HepG2 (cell line): ENCODE measurements at regions not wholly inside any gene's neighbourhood (a gene's known extent, or its start where the extent isn't known, plus 50 kb on each side); places are given as distances from the start of the nearest gene placed in this dataset.

Experiments
- ATAC-seq: fragments of 200-7000 bp; cut with Tn5 transposase; 3 replicates; pipeline ENCODE4 v1.9.1; 2020; ENCODE audit warnings: mild to moderate bottlenecking, moderate library complexity
- BruUV-seq: library from RNA; stranded (reverse); fragments of 400-500 nt; replicated peaks from 2 replicates; lab custom pipeline; 2021; lab: Mats Ljungman, UMichigan
- CTCF ChIA-PET: fragments of 300-600 bp; formaldehyde crosslinking; extraction: SDS; loops from one replicate; lab custom pipeline; 2021; ENCODE audit warnings: low total read pairs, inconsistent platforms, low intra/inter-chr PET ratio; lab: Yijun Ruan, JAX
- POLR2A ChIA-PET: fragments of 350-600 bp; sonication (Branson Sonifier 250); formaldehyde crosslinking; loops from one replicate; lab custom pipeline; 2020; ENCODE audit warnings: antibody characterized with exemption, inconsistent platforms; lab: Yijun Ruan, JAX
- DNase-seq: peaks from one replicate; pipeline ENCODE4 v3.0.0-alpha.2; 2015; ENCODE audit warnings: low spot score
- FAIRE-seq: peaks from 3 replicates; lab custom pipeline; 2011; peaks lifted over from hg19 to GRCh38; lab: Jason Lieb, UNC
- H2AFZ ChIP-seq: one replicate; pipeline ENCODE4 v1.6.1; 2011; ENCODE audit warnings: low read length, inconsistent platforms
- H3K27ac ChIP-seq: fragments of 300-600 bp; 3 replicates; pipeline ENCODE4 v1.8.0; 2011; ENCODE audit warnings: mixed run types, mild to moderate bottlenecking, mixed read lengths, low read length, inconsistent platforms; ENCODE audit not compliant: insufficient read depth; ENCODE audit errors: extremely low read length
- H3K27me3 ChIP-seq, 2 experiments: fragments of 200-600 bp in 1 of 2; 2 replicates in 1 of 2; 3 replicates in 1 of 2; pipeline versions ENCODE4 v1.6.0 to v1.8.0; 2011; ENCODE audit warnings: low read length in 2 of 2, mild to moderate bottlenecking in 2 of 2, moderate library complexity in 2 of 2, inconsistent platforms in 1 of 2; ENCODE audit not compliant: insufficient read depth in 2 of 2, control insufficient read depth in 1 of 2
- H3K36me3 ChIP-seq, 2 experiments: fragments of 200-600 bp in 1 of 2; replicated peaks in 1 of 2; 2 replicates in 1 of 2; 3 replicates in 1 of 2; pipeline versions ENCODE4 v1.5.1 to v1.8.0; 2011; ENCODE audit warnings: low read length in 2 of 2, inconsistent platforms in 1 of 2; ENCODE audit not compliant: insufficient read depth in 2 of 2, control insufficient read depth in 1 of 2
- H3K4me1 ChIP-seq: 2 replicates; pipeline ENCODE4 v1.5.1; 2012; ENCODE audit warnings: low read length, inconsistent platforms; ENCODE audit not compliant: insufficient read depth
- H3K4me2 ChIP-seq: 2 replicates; pipeline ENCODE4 v1.6.0; 2011; ENCODE audit warnings: low read depth, low read length, inconsistent platforms
- H3K4me3 ChIP-seq, 3 experiments: fragments of 200-600 bp in 1 of 3; sonication (generic), shearing (Covaris generic) in 1 of 3; replicated peaks in 1 of 3; 2 replicates each; pipeline ENCODE4 v1.5.1; 2011 to 2016; ENCODE audit warnings: low read length in 3 of 3, inconsistent platforms in 2 of 3, low read depth in 2 of 3, mild to moderate bottlenecking in 2 of 3, control low read depth in 1 of 3, mixed read lengths in 1 of 3; ENCODE audit not compliant: insufficient read depth in 1 of 3
- H3K79me2 ChIP-seq: one replicate; pipeline ENCODE4 v1.6.1; 2011; ENCODE audit warnings: low read length, inconsistent platforms; ENCODE audit not compliant: insufficient read depth
- H3K9ac ChIP-seq: 2 replicates; pipeline ENCODE4 v1.6.0; 2011; ENCODE audit warnings: mild to moderate bottlenecking, low read depth, low read length, inconsistent platforms; ENCODE audit not compliant: insufficient read depth
- H3K9me3 ChIP-seq: 2 replicates; pipeline ENCODE4 v1.5.1; 2012; ENCODE audit warnings: mild to moderate bottlenecking, low read length
- H4K20me1 ChIP-seq: 2 replicates; pipeline ENCODE4 v1.6.0; 2011; ENCODE audit warnings: inconsistent platforms, mild to moderate bottlenecking, low read length, moderate library complexity; ENCODE audit not compliant: insufficient read depth
- AKAP8 ChIP-seq: sonication (generic); formaldehyde crosslinking; IDR thresholded peaks from 2 replicates; pipeline ENCODE4 v1.5.1; 2020; ENCODE audit warnings: mild to moderate bottlenecking, missing genetic modification reagents
- HNF4A ChIP-seq: sonication (generic); formaldehyde crosslinking; IDR thresholded peaks from 2 replicates; pipeline ENCODE4 v1.4.0; 2020; ENCODE audit warnings: missing genetic modification reagents
- ZNF674 ChIP-seq: sonication (generic); formaldehyde crosslinking; IDR thresholded peaks from 2 replicates; pipeline ENCODE4 v1.5.0; 2020; ENCODE audit warnings: low read depth, mild to moderate bottlenecking, missing genetic modification reagents
- WGBS: methylation state at CpG from one replicate; pipeline ENCODE4 v1.1.6; 2017; ENCODE audit warnings: low lambda C conversion rate; 5-methylcytosine and 5-hydroxymethylcytosine counted together
- in situ Hi-C: cut with HindIII; loops from 2 replicates; pipeline ENCODE4 v1.10.0; 2017; ENCODE audit warnings: low pct_unique_long_range_greater_than_20kb; ENCODE audit not compliant: extremely low pct_ligation_motif_present
- intact Hi-C: fragments of 100-400 bp; cut with micrococcal nuclease; formaldehyde crosslinking; loops from one replicate; pipeline ENCODE4 v1.10.0; 2022; ENCODE audit not compliant: unreplicated experiment
- TF ChIP-seq, protein P1 (sequence below): fragments of 450-650 bp; IDR thresholded peaks from 2 replicates; pipeline ENCODE4 v1.6.1; 2016

DNA sequence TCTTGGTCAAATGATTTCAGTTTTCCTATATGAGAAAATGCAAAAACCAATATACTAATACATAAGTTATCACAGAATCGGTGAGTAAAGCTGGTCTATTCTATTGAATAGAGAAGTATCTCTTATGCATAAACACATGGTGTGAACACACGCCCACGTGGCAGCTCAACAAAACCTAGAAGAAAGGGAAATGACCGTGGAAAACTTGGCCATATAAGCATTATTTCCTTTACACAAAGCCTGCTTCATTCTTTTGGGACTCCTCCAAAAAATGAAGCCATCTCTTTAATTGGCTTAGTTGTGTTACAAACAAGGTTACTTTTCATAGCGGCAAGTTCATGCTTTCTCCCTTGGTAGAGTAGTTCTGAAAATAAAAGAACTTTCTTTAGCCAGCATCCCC, 183.2 kb downstream of the TMEM161B start:
- no peaks in the 10 kb centered on the region for H4K20me1 ChIP-seq
- no peaks in the 10 kb centered on the region for H3K27me3 ChIP-seq
- ChIA-PET POLR2A (no interaction called here), CTCF (no interaction called here)
- H3K27ac ChIP-seq, result no peak overlapping the region
- no peaks in the 10 kb centered on the region for H3K9me3 ChIP-seq
- H3K36me3 ChIP-seq, result no peaks in the 10 kb centered on the region
- no peak overlapping the region for H3K9ac ChIP-seq
- no peaks in the 10 kb centered on the region for H3K4me1 ChIP-seq
- no peak for FAIRE-seq
- WGBS, result 16% methylated on average over 5 of the region's 5 CpGs
- intact Hi-C loops, result no loop called here
- TF ChIP-seq, protein P1, sequence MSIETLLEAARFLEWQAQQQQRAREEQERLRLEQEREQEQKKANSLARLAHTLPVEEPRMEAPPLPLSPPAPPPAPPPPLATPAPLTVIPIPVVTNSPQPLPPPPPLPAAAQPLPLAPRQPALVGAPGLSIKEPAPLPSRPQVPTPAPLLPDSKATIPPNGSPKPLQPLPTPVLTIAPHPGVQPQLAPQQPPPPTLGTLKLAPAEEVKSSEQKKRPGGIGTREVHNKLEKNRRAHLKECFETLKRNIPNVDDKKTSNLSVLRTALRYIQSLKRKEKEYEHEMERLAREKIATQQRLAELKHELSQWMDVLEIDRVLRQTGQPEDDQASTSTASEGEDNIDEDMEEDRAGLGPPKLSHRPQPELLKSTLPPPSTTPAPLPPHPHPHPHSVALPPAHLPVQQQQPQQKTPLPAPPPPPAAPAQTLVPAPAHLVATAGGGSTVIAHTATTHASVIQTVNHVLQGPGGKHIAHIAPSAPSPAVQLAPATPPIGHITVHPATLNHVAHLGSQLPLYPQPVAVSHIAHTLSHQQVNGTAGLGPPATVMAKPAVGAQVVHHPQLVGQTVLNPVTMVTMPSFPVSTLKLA, result peak; percentile 95
- no peak for TF ChIP-seq AKAP8 (CRISPR knock-in tag)
- in situ Hi-C loops, result no loop called here
- H3K4me3 ChIP-seq, result no peak overlapping the region
- H3K79me2 ChIP-seq, result no peaks in the 10 kb centered on the region
- no peak overlapping the region for H2AFZ ChIP-seq
- DNase-seq, result no peak
- no TSS peak for BruUV-seq
- no peak for ATAC-seq
- no peak overlapping the region for H3K4me2 ChIP-seq

DNA sequence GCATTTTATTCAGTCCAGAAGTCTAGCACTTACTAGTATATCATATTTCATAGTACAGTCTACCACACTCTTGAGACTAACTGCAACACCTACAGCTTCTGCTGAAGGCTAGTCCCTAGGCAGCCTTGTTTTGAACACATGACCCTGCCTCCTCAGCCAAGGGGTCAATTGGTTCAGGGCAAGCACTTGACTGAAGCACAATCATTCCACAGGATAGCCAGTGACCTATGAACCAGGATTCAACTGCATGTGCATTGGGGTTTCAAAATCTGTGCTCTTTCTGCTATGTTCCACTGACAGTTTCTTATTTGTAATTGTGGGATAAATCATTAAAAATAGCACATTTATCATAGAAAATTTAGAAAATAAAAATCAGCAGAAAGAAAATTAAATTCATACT, 186.8 kb downstream of the TMEM161B start:
- H3K4me1 ChIP-seq, result no peaks in the 10 kb centered on the region
- H4K20me1 ChIP-seq, result no peaks in the 10 kb centered on the region
- H3K36me3 ChIP-seq, result no peaks in the 10 kb centered on the region
- intact Hi-C loops, result no loop called here
- POLR2A ChIA-PET, result no interaction called here
- H3K4me2 ChIP-seq, result no peak overlapping the region
- H3K27ac ChIP-seq, result no peak overlapping the region
- no peaks in the 10 kb centered on the region for H3K9me3 ChIP-seq
- no peaks in the 10 kb centered on the region for H3K79me2 ChIP-seq
- H3K4me3 ChIP-seq, result no peak overlapping the region
- no peaks in the 10 kb centered on the region for H3K27me3 ChIP-seq
- no TSS peak for BruUV-seq
- TF ChIP-seq HNF4A (CRISPR knock-in tag), result peak; percentile 41; the same call in 1 of the 2 replicates
- TF ChIP-seq ZNF674, result no peak
- TF ChIP-seq, all 625 proteins: peak for 1
- FAIRE-seq (no peak), DNase-seq (no peak), ATAC-seq (peak; percentile 57)
- CTCF ChIA-PET, result no interaction called here
- no peak overlapping the region for H2AFZ ChIP-seq
- H3K9ac ChIP-seq, result no peak overlapping the region
- in situ Hi-C loops, result no loop called here
